OCI-LY7 (cell line): ENCODE measurements at regions not wholly inside any gene's neighbourhood (a gene's known extent, or its start where the extent isn't known, plus 50 kb on each side); places are given as distances from the start of the nearest gene placed in this dataset.

ENCODE experiments used
- BruUV-seq: library from RNA; stranded (reverse); fragments of 400-500 nt; replicated peaks from 2 replicates; lab custom pipeline; 2021; lab: Mats Ljungman, UMichigan
- CTCF ChIA-PET: fragments of 300-600 bp; sonication (Branson Sonifier 250); formaldehyde crosslinking; loops from one replicate; lab custom pipeline; 2022; ENCODE audit warnings: antibody characterized with exemption; ENCODE audit not compliant: unreplicated experiment; lab: Charles Lee
- POLR2A ChIA-PET: fragments of 300-600 bp; sonication (Branson Sonifier 250); formaldehyde crosslinking; loops from one replicate; lab custom pipeline; 2022; ENCODE audit warnings: antibody characterized with exemption; lab: Charles Lee
- DNase-seq: peaks from one replicate; pipeline ENCODE4 v3.0.0-alpha.2; 2015; ENCODE audit warnings: low spot score
- H2AFZ ChIP-seq: fragments of 200-600 bp; sonication (generic), shearing (Covaris generic); 2 replicates; pipeline ENCODE4 v1.6.1; 2014; ENCODE audit warnings: mild to moderate bottlenecking, antibody characterized with exemption, low read length, moderate library complexity
- H3K27ac ChIP-seq: fragments of 200-600 bp; sonication (generic); 2 replicates; pipeline ENCODE4 v1.5.1; 2014; ENCODE audit warnings: mixed run types, low read depth, mild to moderate bottlenecking, moderate library complexity, low read length, inconsistent platforms; ENCODE audit not compliant: poor library complexity, severe bottlenecking
- H3K36me3 ChIP-seq: fragments of 200-600 bp; sonication (generic); 2 replicates; pipeline ENCODE4 v1.6.1; 2014; ENCODE audit warnings: mild to moderate bottlenecking, antibody characterized with exemption, low read length, moderate library complexity, mixed read lengths; ENCODE audit not compliant: insufficient read depth
- H3K4me1 ChIP-seq: fragments of 200-600 bp; sonication (generic); 2 replicates; pipeline ENCODE4 v1.5.1; 2014; ENCODE audit warnings: mild to moderate bottlenecking, low read length; ENCODE audit not compliant: insufficient read depth, poor library complexity, severe bottlenecking
- H3K4me2 ChIP-seq: fragments of 200-600 bp; sonication (generic); 2 replicates; pipeline ENCODE4 v1.6.1; 2014; ENCODE audit warnings: mild to moderate bottlenecking, low read length
- H3K4me3 ChIP-seq: fragments of 200-600 bp; sonication (generic); 2 replicates; pipeline ENCODE4 v1.5.1; 2014; ENCODE audit warnings: mild to moderate bottlenecking, low read depth, low read length; ENCODE audit not compliant: poor library complexity, severe bottlenecking
- H3K79me2 ChIP-seq: fragments of 200-600 bp; sonication (generic); 2 replicates; pipeline ENCODE4 v1.6.1; 2016; ENCODE audit warnings: low read depth, mild to moderate bottlenecking, low read length, moderate library complexity, mixed read lengths; ENCODE audit not compliant: insufficient read depth
- H3K9me2 ChIP-seq: fragments of 200-600 bp; sonication (generic); 2 replicates; pipeline ENCODE4 v1.6.1; 2016; ENCODE audit warnings: mild to moderate bottlenecking, low read length, mixed read lengths; ENCODE audit not compliant: insufficient read depth
- H3K9me3 ChIP-seq: fragments of 200-600 bp; sonication (generic); 2 replicates; pipeline ENCODE4 v1.6.1; 2014; ENCODE audit warnings: mild to moderate bottlenecking, mixed run types, low read length, mixed read lengths
- H4K20me1 ChIP-seq: fragments of 200-600 bp; sonication (generic); 2 replicates; pipeline ENCODE4 v1.6.1; 2014; ENCODE audit warnings: mild to moderate bottlenecking, antibody characterized with exemption, low read length, moderate library complexity, mixed read lengths; ENCODE audit not compliant: insufficient read depth
- CTCF ChIP-seq: fragments of 200-600 bp; sonication (generic); conservative IDR thresholded peaks from 2 replicates; pipeline ENCODE4 v1.5.1; 2014; ENCODE audit warnings: mild to moderate bottlenecking, antibody characterized with exemption, low read length, moderate library complexity, mixed read lengths
- EZH2phosphoT487 ChIP-seq: fragments of 200-600 bp; sonication (generic); IDR thresholded peaks from 2 replicates; pipeline ENCODE4 v1.6.1; 2018; ENCODE audit warnings: low read depth, borderline replicate concordance, mild to moderate bottlenecking, mixed run types, antibody characterized with exemption, low read length, moderate library complexity, mixed read lengths
- intact Hi-C: fragments of 100-400 bp; cut with micrococcal nuclease; formaldehyde crosslinking; loops from one replicate; pipeline ENCODE4 v1.10.0; 2022; ENCODE audit not compliant: unreplicated experiment

DNA sequence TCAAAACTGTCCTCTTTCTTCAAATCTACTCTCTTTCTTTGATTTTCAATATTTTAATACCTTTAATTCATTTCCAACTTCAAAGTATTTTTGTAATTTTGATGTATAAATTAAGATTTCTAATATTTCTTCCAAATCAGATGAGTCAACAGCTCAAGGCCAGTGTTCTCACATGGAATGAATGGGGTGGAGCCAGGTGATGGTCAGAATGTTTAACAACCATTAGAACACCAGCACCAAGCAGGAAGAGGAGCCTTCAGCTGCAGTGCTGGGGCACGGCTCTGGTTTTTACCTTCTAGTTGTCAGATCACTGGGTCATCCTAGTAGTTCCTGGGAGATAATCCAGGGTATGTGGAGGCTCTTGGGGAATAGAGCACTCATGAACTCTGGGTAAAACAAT lies 494.5 kb upstream of the PDZRN3 start:
- no peaks in the 10 kb centered on the region for H3K9me3 ChIP-seq
- ChIA-PET CTCF (no interaction called here), POLR2A (no interaction called here)
- intact Hi-C loops = no loop called here
- BruUV-seq = no TSS peak
- no peaks in the 10 kb centered on the region for H3K4me1 ChIP-seq
- DNase-seq = no peak
- no peak overlapping the region for H3K4me3 ChIP-seq
- H3K9me2 ChIP-seq = no peaks in the 10 kb centered on the region
- H3K36me3 ChIP-seq = no peaks in the 10 kb centered on the region
- no peak overlapping the region for H3K4me2 ChIP-seq
- TF ChIP-seq CTCF (no peak), EZH2phosphoT487 (no peak)
- no peak overlapping the region for H3K27ac ChIP-seq
- no peaks in the 10 kb centered on the region for H4K20me1 ChIP-seq
- H2AFZ ChIP-seq = no peak overlapping the region
- H3K79me2 ChIP-seq = no peaks in the 10 kb centered on the region

DNA sequence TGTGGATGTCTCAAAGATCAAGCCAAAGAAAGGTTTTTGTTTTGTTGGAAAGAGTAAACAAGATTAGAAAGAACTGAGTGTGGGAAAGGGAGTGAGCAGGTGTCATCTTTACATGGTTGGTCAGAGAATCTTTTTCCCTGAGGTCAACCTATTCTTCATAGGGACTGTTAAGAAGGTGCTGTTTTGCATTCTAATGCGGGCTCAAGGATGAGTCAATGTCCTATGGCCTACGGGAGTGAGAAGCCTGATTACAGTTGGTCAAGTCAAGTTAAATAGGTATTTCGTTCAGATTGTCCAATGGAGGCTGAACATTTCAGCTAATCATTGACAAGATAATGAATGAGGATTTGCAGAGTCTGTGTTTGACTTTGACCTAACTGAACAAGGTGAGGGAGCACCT lies 491.2 kb upstream of the PDZRN3 start:
- ChIA-PET CTCF (no interaction called here), POLR2A (no interaction called here)
- Histone ChIP-seq H3K9me3 (no peaks in the 10 kb centered on the region), H3K4me3 (no peak overlapping the region), H4K20me1 (no peaks in the 10 kb centered on the region), H3K4me2 (no peak overlapping the region), H3K9me2 (no peaks in the 10 kb centered on the region), H3K36me3 (no peaks in the 10 kb centered on the region), H3K4me1 (no peaks in the 10 kb centered on the region), H2AFZ (no peak overlapping the region), H3K27ac (no peak overlapping the region), H3K79me2 (no peaks in the 10 kb centered on the region)
- TF ChIP-seq CTCF = no peak
- TF ChIP-seq EZH2phosphoT487 = no peak
- DNase-seq = no peak
- BruUV-seq = no TSS peak
- intact Hi-C loops = no loop called here

- Histone ChIP-seq H3K27ac (no peak overlapping the region), H3K4me3 (no peak overlapping the region), H3K9me3 (no peaks in the 10 kb centered on the region), H3K4me2 (no peak overlapping the region), H3K9me2 (no peaks in the 10 kb centered on the region), H3K4me1 (no peaks in the 10 kb centered on the region), H4K20me1 (no peaks in the 10 kb centered on the region), H3K36me3 (no peaks in the 10 kb centered on the region), H3K79me2 (no peaks in the 10 kb centered on the region), H2AFZ (no peak overlapping the region)
- ChIA-PET CTCF (no interaction called here), POLR2A (interaction anchor here (0.5 kb wide), 1 partner anchor 465 kb away, joined by 5 read pairs; no protein-coding TSS in a partner anchor)
- no TSS peak for BruUV-seq
- no peak for DNase-seq
- TF ChIP-seq EZH2phosphoT487 (no peak), CTCF (no peak)
- intact Hi-C loops = no loop called here
Measured at GRCh38 chr3:74107451-74107850, 482.7 kb upstream of the PDZRN3 start.
